ENCODE measurements at regions not wholly inside any gene's neighbourhood (a gene's known extent, or its start where the extent isn't known, plus 50 kb on each side); places are given as distances from the start of the nearest gene placed in this dataset.
"Not testable (repeated sequence)": the region's sequence is repeated elsewhere in the genome, so short reads cannot be mapped to it uniquely, and the experiment has no call there.

- DNase-seq = no peak
Measured at GRCh38 chr1:22196041-22196440, 53.1 kb upstream of the WNT4 start.

DNA sequence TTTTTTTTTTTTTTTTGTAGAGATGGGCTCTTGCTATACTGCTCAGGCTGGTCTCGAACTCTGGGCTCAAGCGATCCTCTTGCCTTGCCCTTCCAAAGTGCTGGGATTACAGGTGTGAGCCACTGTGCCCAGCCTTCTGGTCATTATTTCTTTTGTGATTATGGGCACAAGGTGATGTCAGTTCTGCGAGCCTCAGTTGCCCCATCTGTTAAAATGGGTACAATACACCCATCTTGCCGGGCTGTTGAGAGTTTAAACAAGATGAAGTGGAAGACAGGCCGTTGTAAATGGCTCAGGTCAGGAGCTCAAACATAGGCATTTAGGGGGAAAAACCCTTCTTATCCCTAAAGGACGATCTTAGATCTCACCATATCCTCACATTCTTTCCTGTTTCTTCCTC lies 53.7 kb upstream of the WNT4 start:
- DNase-seq = no peak

DNA sequence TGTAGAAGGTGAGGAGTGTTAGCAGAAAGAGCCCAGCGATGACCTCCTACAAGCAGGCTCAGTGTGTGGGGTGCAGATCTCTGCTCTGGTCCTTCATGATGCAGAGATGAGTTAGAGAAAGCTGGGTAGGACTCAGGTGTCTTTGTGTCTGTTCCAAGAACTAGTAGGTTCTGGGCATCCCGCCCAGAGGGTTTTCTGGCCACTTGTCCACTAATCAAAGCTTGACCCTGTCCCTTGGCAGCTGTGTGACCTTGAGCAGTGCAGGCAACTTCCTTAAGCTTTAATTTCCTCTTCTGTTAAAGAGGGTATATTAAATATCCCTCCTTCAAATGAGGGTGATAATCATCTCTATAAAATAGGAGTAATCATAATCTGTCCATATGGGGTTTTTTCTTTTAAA lies 54.7 kb upstream of the WNT4 start:
- no peak for DNase-seq

- no peak for DNase-seq
Measured at GRCh38 chr1:22201023-22201422, 58.1 kb upstream of the WNT4 start.

- no peak for DNase-seq
Measured at GRCh38 chr1:22203335-22203734, 60.4 kb upstream of the WNT4 start.

- no peak for DNase-seq
Measured at GRCh38 chr1:22204057-22204840, 61.4 kb upstream of the WNT4 start.

GRCh38 chr1:22204989-22205913 lies 62.4 kb upstream of the WNT4 start:
- DNase-seq = no peak

DNA sequence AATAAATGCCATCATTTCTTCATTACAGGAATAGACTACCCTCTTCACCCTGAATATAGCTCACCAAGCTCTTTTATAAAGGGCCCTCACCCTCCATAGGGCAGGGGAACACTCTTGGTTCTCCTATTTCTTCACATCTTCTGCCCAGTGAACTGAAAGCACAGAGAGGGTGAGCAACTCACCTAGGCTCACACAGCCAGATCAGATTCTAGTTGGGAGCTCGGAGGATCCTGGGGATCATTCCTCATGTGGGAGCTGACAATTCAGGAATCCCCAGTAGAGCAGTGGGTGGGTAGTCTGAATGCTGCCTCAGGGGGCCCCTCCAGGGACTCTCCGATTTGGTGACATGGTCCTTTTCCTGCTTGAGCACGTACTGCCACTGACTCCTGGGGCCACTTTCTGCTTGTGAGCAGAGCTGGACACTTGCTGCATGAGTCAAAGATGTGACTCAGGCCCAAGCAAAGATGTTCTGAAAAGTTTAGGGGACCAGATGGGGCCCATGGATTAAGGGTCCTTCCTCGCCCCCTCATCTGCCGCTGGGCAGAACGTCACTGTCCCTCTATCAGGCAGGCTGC lies 63.7 kb upstream of the WNT4 start:
- DNase-seq = no peak

GRCh38 chr1:22207511-22208267 lies 64.8 kb upstream of the WNT4 start:
- DNase-seq = no peak

DNA sequence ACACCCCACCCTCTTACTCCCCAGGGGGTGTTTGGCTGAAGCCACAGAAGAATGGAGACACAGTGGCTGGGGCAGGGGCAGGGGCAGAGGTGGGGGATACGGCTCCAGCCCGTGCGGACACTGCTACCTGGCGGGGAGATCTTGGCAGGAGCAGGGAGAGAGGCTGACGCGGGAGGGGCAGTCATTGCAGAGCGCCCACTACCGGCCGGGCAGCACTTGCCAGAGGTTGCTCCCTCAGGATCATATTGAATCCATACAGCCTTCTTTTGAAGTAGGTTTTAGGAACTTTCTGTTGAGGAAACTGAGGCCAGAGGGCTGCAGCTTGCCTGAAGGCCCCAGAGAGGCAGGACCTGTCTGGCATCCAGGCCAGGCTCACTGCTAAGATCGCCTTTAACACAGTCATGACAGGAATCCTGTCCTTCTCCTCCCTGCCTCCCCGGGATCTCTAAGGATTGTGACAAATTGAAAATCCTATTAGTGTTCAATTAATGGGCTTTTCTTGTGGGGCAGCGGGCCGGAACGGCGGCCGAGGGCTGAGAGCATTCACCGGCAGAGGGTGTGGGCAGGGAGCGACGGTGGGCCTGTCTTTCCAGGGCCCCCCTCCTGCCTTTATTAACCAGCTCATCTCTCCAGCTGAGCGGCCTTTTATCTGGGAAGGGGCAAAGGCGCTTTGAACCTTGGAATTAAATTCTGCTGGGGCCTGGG lies 65.5 kb upstream of the WNT4 start:
- no peak for DNase-seq

GRCh38 chr1:22208973-22209378 lies 66.1 kb upstream of the WNT4 start:
- no peak for DNase-seq

- no peak for DNase-seq
Measured at GRCh38 chr1:22210176-22210575, 67.3 kb upstream of the WNT4 start.

DNA sequence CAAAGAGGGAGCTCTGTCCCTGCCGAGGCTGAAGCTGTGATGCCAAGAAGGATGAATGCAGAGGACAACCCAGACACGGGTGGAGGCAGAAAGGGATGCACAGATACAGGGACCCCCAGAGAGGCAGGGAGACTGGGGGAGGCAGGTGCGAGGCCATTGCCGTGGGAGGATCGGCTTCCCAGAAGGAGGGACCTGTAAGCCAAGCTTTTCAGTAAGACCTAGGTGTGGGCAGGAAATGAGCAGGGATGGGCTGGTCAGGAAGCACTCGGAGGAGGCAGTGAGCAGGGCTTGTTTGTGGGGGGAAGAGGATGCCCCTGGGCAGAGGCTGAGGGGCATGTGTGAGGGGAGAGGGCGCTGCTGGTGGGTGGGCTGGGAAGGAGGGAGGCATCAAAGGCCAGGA lies 67.7 kb upstream of the WNT4 start:
- DNase-seq = no peak

- DNase-seq = not testable (repeated sequence)
Measured at GRCh38 chr1:22211459-22211858, 68.6 kb upstream of the WNT4 start.

DNA sequence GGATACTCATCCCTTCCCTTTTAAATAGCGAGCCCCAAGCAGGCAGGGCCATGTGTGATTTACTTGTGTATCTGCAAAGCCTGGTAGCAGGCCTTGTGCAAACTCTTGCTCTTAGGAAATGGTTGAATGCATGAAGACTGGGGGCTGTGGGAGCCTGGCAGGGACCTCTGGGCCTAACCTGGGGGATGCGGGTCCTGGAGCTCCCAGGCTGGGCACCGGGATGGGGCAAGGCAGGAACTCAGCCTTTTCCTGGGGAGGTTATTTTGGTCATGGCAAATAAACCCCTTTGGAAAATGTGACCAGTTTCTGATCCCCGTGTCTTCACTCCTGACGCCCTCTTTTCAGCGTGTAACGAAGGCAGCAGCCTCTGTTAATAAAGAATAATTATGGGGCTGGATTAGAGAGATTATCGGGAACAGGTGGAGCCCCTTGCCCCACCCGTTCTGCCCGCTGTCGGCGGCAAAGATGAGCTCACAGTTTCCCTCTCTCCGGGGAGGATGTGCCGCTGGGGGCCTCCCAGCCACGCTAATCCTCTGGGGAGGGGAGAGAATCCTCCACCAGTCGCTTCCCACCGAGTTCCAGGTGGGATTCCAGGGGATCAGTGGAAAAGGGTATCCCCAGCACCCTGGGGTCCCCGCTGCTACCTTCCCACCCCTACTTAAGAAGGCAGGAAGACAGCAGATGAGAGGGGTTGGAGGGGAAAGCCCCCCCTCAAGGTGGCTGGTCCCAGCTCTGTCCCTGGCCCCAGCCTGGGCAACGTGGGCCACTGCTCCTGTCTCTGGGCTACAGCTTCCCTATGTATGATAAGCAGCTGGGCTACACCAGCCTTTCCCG lies 69.7 kb upstream of the WNT4 start:
- no peak for DNase-seq

GRCh38 chr1:22216210-22216883 lies 73.5 kb upstream of the WNT4 start:
- DNase-seq = no peak

GRCh38 chr1:22216966-22217365 lies 74.1 kb upstream of the WNT4 start:
- no peak for DNase-seq

DNA sequence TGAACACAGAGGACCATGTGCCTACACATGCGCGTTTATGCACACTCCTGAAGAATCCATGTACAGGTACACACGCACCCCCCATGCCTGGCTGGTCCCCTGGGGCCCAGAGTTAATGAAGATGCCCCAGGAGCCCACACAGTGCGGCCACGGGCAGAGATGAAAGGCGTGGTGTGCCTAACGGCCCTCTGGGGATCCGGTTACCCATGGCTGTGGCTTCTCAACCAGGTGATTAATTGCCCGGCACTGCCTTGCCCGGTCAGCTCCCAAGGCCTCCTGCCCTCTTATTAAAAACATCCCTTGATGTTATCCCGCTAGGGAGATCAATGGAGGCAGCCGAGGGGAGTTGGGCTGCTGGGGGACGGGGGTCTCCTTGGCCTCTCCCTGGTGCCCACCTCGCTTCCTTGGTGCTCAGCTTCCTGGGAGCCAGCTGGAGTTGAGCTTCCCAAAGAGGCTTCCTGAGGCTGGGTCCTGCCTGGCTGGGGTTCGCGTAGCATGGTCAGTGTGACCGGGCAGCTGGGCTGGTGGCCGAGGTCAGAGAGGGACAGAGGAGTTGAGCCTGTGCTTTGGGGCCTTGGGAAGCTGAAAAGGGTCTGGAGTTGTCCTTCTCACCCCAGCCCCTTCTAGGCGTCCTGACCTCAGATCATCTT lies 75.0 kb upstream of the WNT4 start:
- DNase-seq = no peak

- DNase-seq = no peak
Measured at GRCh38 chr1:22218618-22219250, 75.8 kb upstream of the WNT4 start.
